A673 (cell line): ENCODE measurements at regions not wholly inside any gene's neighbourhood (a gene's known extent, or its start where the extent isn't known, plus 50 kb on each side); places are given as distances from the start of the nearest gene placed in this dataset.

Experiments
- CTCF ChIP-seq: fragments of 300-800, 200-600 bp; sonication (generic); conservative IDR thresholded peaks from 2 replicates; pipeline ENCODE4 v1.5.1; 2017; ENCODE audit warnings: low read depth, mild to moderate bottlenecking, antibody characterized with exemption, low read length, moderate library complexity, mixed read lengths
- EZH2 ChIP-seq: fragments of 200-600 bp; sonication (generic); IDR thresholded peaks from 2 replicates; pipeline ENCODE4 v1.6.1; 2017; ENCODE audit warnings: borderline replicate concordance, low read depth, mild to moderate bottlenecking, mixed read lengths, antibody characterized with exemption, low read length; ENCODE audit not compliant: poor library complexity, severe bottlenecking

- TF ChIP-seq EZH2 (no peak), CTCF (no peak)
These were observed 129.7 kb upstream of the TUSC7 start for GRCh38 chr3:116579840-116580239.
